ENCODE measurements at regions not wholly inside any gene's neighbourhood (a gene's known extent, or its start where the extent isn't known, plus 50 kb on each side); places are given as distances from the start of the nearest gene placed in this dataset.

DNA sequence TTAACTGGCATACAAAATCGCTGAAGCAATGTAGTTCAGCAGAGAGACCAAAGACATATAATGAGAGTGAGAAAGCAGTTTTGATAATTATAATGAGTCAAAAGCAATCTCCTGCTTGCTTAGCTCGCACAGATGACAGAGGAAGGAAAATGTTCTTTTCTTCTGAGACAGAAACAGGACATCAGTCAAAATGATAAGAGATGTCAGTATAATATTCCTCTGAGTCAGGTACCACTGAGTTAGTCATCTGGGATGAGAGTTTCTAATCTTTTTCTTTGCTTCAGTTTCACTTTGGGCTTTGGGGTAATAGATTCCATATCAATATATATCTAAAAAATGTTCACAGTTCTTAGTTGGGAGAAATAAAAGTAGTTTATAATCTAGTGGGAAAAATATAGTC is 387.2 kb downstream of the PCDH7 start:
- no peak for TF ChIP-seq CTCF (IDR thresholded peaks at IDR 0.05; ENCODE audit: low read depth, low read length, missing control alignments)
- no peak overlapping the region for H3K4me3 ChIP-seq (replicated peaks; ENCODE audit: low read depth, low read length)
- no peak for DNase-seq (ENCODE audit: extremely low read depth, low read depth)

DNA sequence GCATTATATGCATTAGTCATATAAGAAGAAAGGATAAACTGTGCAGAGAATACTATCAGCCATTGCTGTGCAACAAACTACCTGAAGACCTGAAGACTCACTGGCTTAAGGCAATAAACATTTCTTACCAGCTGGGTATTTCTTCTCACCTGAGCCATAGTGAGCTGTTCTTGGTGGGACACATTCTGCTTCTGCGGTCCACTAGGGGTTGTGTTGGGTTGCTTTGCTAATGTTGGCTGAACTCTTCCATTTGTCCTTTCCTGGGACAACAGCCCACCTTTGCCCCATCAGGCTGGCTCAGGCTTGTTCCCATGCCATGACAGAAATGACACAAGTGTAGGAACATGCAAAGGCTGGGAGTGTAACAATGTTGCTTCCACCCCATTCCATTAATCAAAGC is 388.6 kb downstream of the PCDH7 start:
- no peak overlapping the region for H3K4me3 ChIP-seq (replicated peaks; ENCODE audit: low read depth, low read length)
- no peak for DNase-seq (ENCODE audit: extremely low read depth, low read depth)
- TF ChIP-seq CTCF (IDR thresholded peaks at IDR 0.05; ENCODE audit: low read depth, low read length, missing control alignments) = no peak

DNA sequence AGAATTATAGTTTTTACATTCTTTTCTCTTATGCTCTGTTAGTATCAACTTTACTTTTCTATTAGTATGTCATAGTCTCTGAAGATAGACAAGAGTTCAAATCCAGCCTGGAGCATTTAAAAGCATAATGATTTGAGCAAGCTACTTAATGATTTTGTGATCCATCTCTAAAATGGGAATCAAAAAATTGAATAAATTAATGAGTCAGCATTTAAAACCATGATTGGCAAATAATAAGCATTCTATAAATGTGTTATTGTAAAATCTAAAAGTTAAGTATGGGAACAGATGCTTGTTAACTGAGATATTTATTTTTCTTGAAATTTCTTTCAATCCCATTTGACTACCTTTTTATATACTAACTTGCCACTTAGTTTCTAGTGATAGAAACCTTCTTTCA is 391.6 kb downstream of the PCDH7 start:
- TF ChIP-seq CTCF (IDR thresholded peaks at IDR 0.05; ENCODE audit: low read depth, low read length, missing control alignments) = no peak
- DNase-seq (ENCODE audit: extremely low read depth, low read depth) = no peak

GRCh38 chr4:31114816-31115215 is 394.6 kb downstream of the PCDH7 start:
- no peak overlapping the region for H3K4me3 ChIP-seq (replicated peaks; ENCODE audit: low read depth, low read length)
- no peak for DNase-seq (ENCODE audit: extremely low read depth, low read depth)
- TF ChIP-seq CTCF (IDR thresholded peaks at IDR 0.05; ENCODE audit: low read depth, low read length, missing control alignments) = no peak

More for the DNA sequence above, 391.6 kb downstream of the PCDH7 start:
- no peak overlapping the region for H3K4me3 ChIP-seq (replicated peaks; ENCODE audit: low read depth, low read length)

GRCh38 chr4:31124008-31124585 is 403.9 kb downstream of the PCDH7 start:
- no peak for DNase-seq (ENCODE audit: extremely low read depth, low read depth)
- no peak overlapping the region for H3K4me3 ChIP-seq (replicated peaks; ENCODE audit: low read depth, low read length)
- TF ChIP-seq CTCF (IDR thresholded peaks at IDR 0.05; ENCODE audit: low read depth, low read length, missing control alignments) = no peak

GRCh38 chr4:31125061-31125460 is 404.9 kb downstream of the PCDH7 start:
- no peak overlapping the region for H3K4me3 ChIP-seq (replicated peaks; ENCODE audit: low read depth, low read length)
- DNase-seq (ENCODE audit: extremely low read depth, low read depth) = no peak
- no peak for TF ChIP-seq CTCF (IDR thresholded peaks at IDR 0.05; ENCODE audit: low read depth, low read length, missing control alignments)

DNA sequence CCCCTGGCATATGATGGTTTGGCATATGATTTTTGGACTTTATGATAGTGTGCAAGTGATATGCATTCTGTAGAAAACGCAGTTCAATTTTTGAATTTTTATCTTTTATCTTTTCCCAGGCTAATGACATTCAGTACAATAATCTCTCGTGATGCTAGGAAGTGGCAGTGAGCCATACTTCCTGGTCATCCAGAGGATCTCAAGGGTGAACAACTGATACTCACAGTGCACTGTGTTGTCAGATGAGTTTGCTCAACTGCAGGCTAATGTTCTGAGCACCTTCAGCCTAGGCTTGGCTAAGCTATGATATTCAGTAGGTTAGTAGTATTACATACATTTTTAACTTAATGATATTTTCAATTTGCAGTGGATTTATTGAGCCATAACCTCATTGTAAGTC is 405.3 kb downstream of the PCDH7 start:
- no peak for DNase-seq (ENCODE audit: extremely low read depth, low read depth)
- no peak for TF ChIP-seq CTCF (IDR thresholded peaks at IDR 0.05; ENCODE audit: low read depth, low read length, missing control alignments)
- no peak overlapping the region for H3K4me3 ChIP-seq (replicated peaks; ENCODE audit: low read depth, low read length)

All from HFF-Myc (cell line).